Vagina (tissue), 2 donors: ENCODE measurements at regions not wholly inside any gene's neighbourhood (a gene's known extent, or its start where the extent isn't known, plus 50 kb on each side); places are given as distances from the start of the nearest gene placed in this dataset.

Experiments used
- DNase-seq, 2 donors: peaks; one replicate each; pipeline ENCODE4 v3.0.0-alpha.2; 2017; ENCODE audit errors: extremely low spot score in 2 of 2
- H3K27ac ChIP-seq: fragments of 200-600 bp; sonication (generic); one replicate; pipeline ENCODE4 v1.5.1; 2019
- H3K27me3 ChIP-seq: fragments of 200-600 bp; sonication (generic); one replicate; pipeline ENCODE4 v1.5.1; 2019
- H3K36me3 ChIP-seq, 2 donors: fragments of 200-600 bp; sonication (generic); one replicate each; pipeline ENCODE4 v1.5.1; 2017 to 2019
- H3K4me1 ChIP-seq: fragments of 200-600 bp; sonication (generic); one replicate; pipeline ENCODE4 v1.5.1; 2019
- H3K4me3 ChIP-seq, 2 donors: fragments of 200-600 bp; sonication (generic); 1 replicate in 1 of 2; 2 replicates in 1 of 2; pipeline ENCODE4 v1.5.1; 2016 to 2019
- H3K9me3 ChIP-seq: fragments of 200-600 bp; sonication (generic); one replicate; pipeline ENCODE4 v1.5.1; 2019
- CTCF ChIP-seq, 3 experiments: fragments of 450-650 bp in 2 of 3; fragments of 200-600 bp in 1 of 3; sonication (generic) in 1 of 3; IDR thresholded peaks; one replicate each; pipeline ENCODE4 v1.5.1; 2017 to 2019; ENCODE audit warnings: antibody characterized with exemption in 3 of 3, mild to moderate bottlenecking in 2 of 3, moderate library complexity in 2 of 3
- POLR2A ChIP-seq, 2 donors: fragments of 450-650 bp; IDR thresholded peaks; one replicate each; pipeline ENCODE4 v1.6.1; 2017; ENCODE audit warnings: antibody characterized with exemption in 2 of 2, mild to moderate bottlenecking in 2 of 2, moderate library complexity in 2 of 2
- POLR2AphosphoS5 ChIP-seq, 2 donors: sonication (generic); formaldehyde crosslinking; IDR thresholded peaks; one replicate each; pipeline ENCODE4 v1.9.0; 2017; ENCODE audit warnings: antibody characterized with exemption in 2 of 2, mild to moderate bottlenecking in 2 of 2, low read depth in 1 of 2; ENCODE audit not compliant: insufficient read depth in 1 of 2
- intact Hi-C: fragments of 100-400 bp; cut with DNase I; formaldehyde crosslinking; loops from one replicate; pipeline ENCODE4 v1.15.1; 2023

GRCh38 chr3:930866-931265 is 162.0 kb upstream of the CNTN6 start:
- intact Hi-C loops = no loop called here
- TF ChIP-seq CTCF (IDR thresholded peaks at IDR 0.05) (no peak), POLR2AphosphoS5 (IDR thresholded peaks at IDR 0.05; ENCODE audit: insufficient read depth in 1 of 2, low read depth in 1 of 2) (no peak), POLR2A (IDR thresholded peaks at IDR 0.05) (no peak)

GRCh38 chr3:933326-933725 is 159.5 kb upstream of the CNTN6 start:
- DNase-seq = no peak
- Histone ChIP-seq H3K27ac (no peak overlapping the region), H3K27me3 (no peaks in the 10 kb centered on the region), H3K9me3 (no peaks in the 10 kb centered on the region), H3K4me1 (no peaks in the 10 kb centered on the region), H3K4me3 (no peak overlapping the region), H3K36me3 (no peaks in the 10 kb centered on the region)
- intact Hi-C loops = no loop called here
- TF ChIP-seq POLR2AphosphoS5 (IDR thresholded peaks at IDR 0.05; ENCODE audit: insufficient read depth in 1 of 2, low read depth in 1 of 2) (no peak), POLR2A (IDR thresholded peaks at IDR 0.05) (no peak), CTCF (IDR thresholded peaks at IDR 0.05) (no peak)

More at GRCh38 chr3:930866-931265, 162.0 kb upstream of the CNTN6 start:
- no peak overlapping the region for H3K27ac ChIP-seq
- H3K4me3 ChIP-seq = no peak overlapping the region
- H3K36me3 ChIP-seq = no peaks in the 10 kb centered on the region
- H3K27me3 ChIP-seq = no peaks in the 10 kb centered on the region
- no peaks in the 10 kb centered on the region for H3K9me3 ChIP-seq
- no peaks in the 10 kb centered on the region for H3K4me1 ChIP-seq
- DNase-seq = no peak

GRCh38 chr3:944786-945185 is 148.0 kb upstream of the CNTN6 start:
- H3K27me3 ChIP-seq = no peaks in the 10 kb centered on the region
- no peaks in the 10 kb centered on the region for H3K4me1 ChIP-seq
- DNase-seq = no peak
- TF ChIP-seq CTCF (IDR thresholded peaks at IDR 0.05) (no peak), POLR2A (IDR thresholded peaks at IDR 0.05) (no peak), POLR2AphosphoS5 (IDR thresholded peaks at IDR 0.05; ENCODE audit: insufficient read depth in 1 of 2, low read depth in 1 of 2) (no peak)
- intact Hi-C loops = no loop called here
- no peak overlapping the region for H3K27ac ChIP-seq
- H3K36me3 ChIP-seq = no peaks in the 10 kb centered on the region
- H3K9me3 ChIP-seq = no peaks in the 10 kb centered on the region
- H3K4me3 ChIP-seq = no peak overlapping the region

GRCh38 chr3:945738-946137 is 147.1 kb upstream of the CNTN6 start:
- DNase-seq = no peak
- no peak overlapping the region for H3K4me3 ChIP-seq
- no peaks in the 10 kb centered on the region for H3K9me3 ChIP-seq
- H3K36me3 ChIP-seq = no peaks in the 10 kb centered on the region
- H3K27ac ChIP-seq = no peak overlapping the region
- H3K27me3 ChIP-seq = no peaks in the 10 kb centered on the region
- H3K4me1 ChIP-seq = no peaks in the 10 kb centered on the region
- intact Hi-C loops = no loop called here
- no peak for TF ChIP-seq CTCF (IDR thresholded peaks at IDR 0.05)
- TF ChIP-seq POLR2A (IDR thresholded peaks at IDR 0.05) = no peak
- TF ChIP-seq POLR2AphosphoS5 (IDR thresholded peaks at IDR 0.05; ENCODE audit: insufficient read depth in 1 of 2, low read depth in 1 of 2) = no peak

- Histone ChIP-seq H3K4me3 (no peak overlapping the region), H3K36me3 (no peaks in the 10 kb centered on the region)
These were observed 139.9 kb upstream of the CNTN6 start for GRCh38 chr3:952906-953305.

More at GRCh38 chr3:952906-953305, 139.9 kb upstream of the CNTN6 start:
- no peak for TF ChIP-seq CTCF (IDR thresholded peaks at IDR 0.05)
- TF ChIP-seq POLR2AphosphoS5 (IDR thresholded peaks at IDR 0.05; ENCODE audit: insufficient read depth in 1 of 2, low read depth in 1 of 2) = no peak
- no peak for TF ChIP-seq POLR2A (IDR thresholded peaks at IDR 0.05)
- DNase-seq = no peak
- Histone ChIP-seq H3K9me3 (no peaks in the 10 kb centered on the region), H3K4me1 (no peaks in the 10 kb centered on the region), H3K27ac (no peak overlapping the region), H3K27me3 (no peaks in the 10 kb centered on the region)
- intact Hi-C loops = no loop called here
